ENCODE measurements at regions not wholly inside any gene's neighbourhood (a gene's known extent, or its start where the extent isn't known, plus 50 kb on each side); places are given as distances from the start of the nearest gene placed in this dataset.

DNA sequence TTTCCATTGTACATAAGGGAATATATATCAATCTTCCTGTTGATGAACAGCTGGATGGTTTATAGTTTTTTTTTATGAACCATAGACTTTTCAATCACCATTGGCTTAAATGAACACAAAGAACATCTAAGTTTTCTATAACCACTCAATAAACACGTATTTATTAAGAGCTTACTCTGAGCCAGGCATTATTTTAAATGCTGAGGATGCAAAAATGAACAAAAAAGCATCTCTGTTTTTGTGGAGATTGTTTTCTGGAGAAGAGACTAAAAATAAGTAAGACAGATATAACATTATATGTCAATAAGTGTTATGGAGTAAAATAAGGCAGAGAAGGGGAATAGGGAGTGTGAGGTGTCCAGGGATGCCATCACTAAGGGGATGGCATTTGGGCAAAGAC lies 52.1 kb upstream of the SLC24A2 start:
- TF ChIP-seq, protein P1, sequence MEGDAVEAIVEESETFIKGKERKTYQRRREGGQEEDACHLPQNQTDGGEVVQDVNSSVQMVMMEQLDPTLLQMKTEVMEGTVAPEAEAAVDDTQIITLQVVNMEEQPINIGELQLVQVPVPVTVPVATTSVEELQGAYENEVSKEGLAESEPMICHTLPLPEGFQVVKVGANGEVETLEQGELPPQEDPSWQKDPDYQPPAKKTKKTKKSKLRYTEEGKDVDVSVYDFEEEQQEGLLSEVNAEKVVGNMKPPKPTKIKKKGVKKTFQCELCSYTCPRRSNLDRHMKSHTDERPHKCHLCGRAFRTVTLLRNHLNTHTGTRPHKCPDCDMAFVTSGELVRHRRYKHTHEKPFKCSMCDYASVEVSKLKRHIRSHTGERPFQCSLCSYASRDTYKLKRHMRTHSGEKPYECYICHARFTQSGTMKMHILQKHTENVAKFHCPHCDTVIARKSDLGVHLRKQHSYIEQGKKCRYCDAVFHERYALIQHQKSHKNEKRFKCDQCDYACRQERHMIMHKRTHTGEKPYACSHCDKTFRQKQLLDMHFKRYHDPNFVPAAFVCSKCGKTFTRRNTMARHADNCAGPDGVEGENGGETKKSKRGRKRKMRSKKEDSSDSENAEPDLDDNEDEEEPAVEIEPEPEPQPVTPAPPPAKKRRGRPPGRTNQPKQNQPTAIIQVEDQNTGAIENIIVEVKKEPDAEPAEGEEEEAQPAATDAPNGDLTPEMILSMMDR (IDR thresholded peaks at IDR 0.05; ENCODE audit: insufficient read depth, low read depth, low read length), result no peak
- no peak for TF ChIP-seq EZH2 (IDR thresholded peaks at IDR 0.05; ENCODE audit: insufficient read depth, low read length)

Data from astrocyte (in vitro differentiated cells and primary cell).